Mucosa of stomach (tissue), 1 donor: ENCODE measurements at regions not wholly inside any gene's neighbourhood (a gene's known extent, or its start where the extent isn't known, plus 50 kb on each side); places are given as distances from the start of the nearest gene placed in this dataset.

ENCODE experiments used
- H3K27me3 ChIP-seq: one replicate; pipeline ENCODE4 v1.7.0; 2013; ENCODE audit warnings: mild to moderate bottlenecking, low read length; ENCODE audit not compliant: control insufficient read depth, insufficient read depth
- H3K36me3 ChIP-seq: one replicate; pipeline ENCODE4 v1.7.0; 2013; ENCODE audit warnings: low read length; ENCODE audit not compliant: control insufficient read depth, insufficient read depth
- H3K4me1 ChIP-seq: one replicate; pipeline ENCODE4 v1.7.0; 2013; ENCODE audit warnings: mild to moderate bottlenecking, low read length; ENCODE audit not compliant: control insufficient read depth, insufficient read depth
- H3K4me3 ChIP-seq: one replicate; pipeline ENCODE4 v1.7.0; 2013; ENCODE audit warnings: low read length
- H3K9ac ChIP-seq: one replicate; pipeline ENCODE4 v1.7.0; 2013; ENCODE audit warnings: mild to moderate bottlenecking, low read length, moderate library complexity
- H3K9me3 ChIP-seq: one replicate; pipeline ENCODE4 v1.7.0; 2013; ENCODE audit warnings: mild to moderate bottlenecking, low read length, moderate library complexity; ENCODE audit not compliant: control insufficient read depth
- donor health status: Pancreatic carcinoma.

- Histone ChIP-seq H3K9me3 (no peaks in the 10 kb centered on the region), H3K4me1 (no peaks in the 10 kb centered on the region), H3K36me3 (no peaks in the 10 kb centered on the region), H3K27me3 (peaks cover 10% of the 10 kb centered on the region), H3K4me3 (no peak overlapping the region), H3K9ac (no peak overlapping the region)
These were observed 77.6 kb downstream of the PCDH1 start for GRCh38 chr5:141800617-141801016.

DNA sequence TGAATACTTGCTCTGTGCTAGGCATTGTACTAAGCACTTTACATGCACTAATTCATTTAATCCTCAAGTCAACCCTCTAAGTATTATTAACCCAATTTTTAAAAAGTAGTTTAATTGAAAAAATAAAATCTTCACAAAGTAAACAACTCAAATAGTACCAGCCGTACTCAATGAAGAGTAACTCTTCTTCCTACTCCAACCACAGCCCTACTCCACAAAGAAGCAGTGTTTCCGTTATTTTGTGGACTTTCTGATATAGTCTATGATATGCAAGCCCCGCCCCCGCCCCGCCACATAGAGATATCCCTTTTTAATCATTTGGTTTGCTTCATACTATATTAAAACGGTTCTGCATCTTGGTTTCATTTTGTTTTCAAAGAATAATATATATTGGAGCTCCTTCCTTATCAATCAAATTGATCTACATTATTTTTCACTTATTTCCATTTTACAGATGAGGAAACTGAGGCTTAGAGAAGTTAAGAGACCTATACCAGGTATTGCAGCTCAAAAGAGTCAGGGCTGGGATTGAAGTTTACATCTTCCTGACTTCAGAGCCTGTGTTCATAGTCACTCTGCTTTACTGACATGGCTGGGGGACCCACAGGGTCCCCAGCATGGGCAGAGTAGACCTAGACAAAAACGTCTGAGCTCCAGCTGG is 78.6 kb downstream of the PCDH1 start:
- Histone ChIP-seq H3K9ac (no peak overlapping the region), H3K4me1 (no peaks in the 10 kb centered on the region), H3K36me3 (no peaks in the 10 kb centered on the region), H3K27me3 (peaks cover 4% of the 10 kb centered on the region), H3K9me3 (no peaks in the 10 kb centered on the region), H3K4me3 (no peak overlapping the region)

GRCh38 chr5:141797425-141797824 is 80.8 kb downstream of the PCDH1 start:
- Histone ChIP-seq H3K4me1 (no peaks in the 10 kb centered on the region), H3K36me3 (no peaks in the 10 kb centered on the region), H3K4me3 (no peak overlapping the region), H3K9me3 (no peaks in the 10 kb centered on the region), H3K27me3 (no peaks in the 10 kb centered on the region), H3K9ac (no peak overlapping the region)

DNA sequence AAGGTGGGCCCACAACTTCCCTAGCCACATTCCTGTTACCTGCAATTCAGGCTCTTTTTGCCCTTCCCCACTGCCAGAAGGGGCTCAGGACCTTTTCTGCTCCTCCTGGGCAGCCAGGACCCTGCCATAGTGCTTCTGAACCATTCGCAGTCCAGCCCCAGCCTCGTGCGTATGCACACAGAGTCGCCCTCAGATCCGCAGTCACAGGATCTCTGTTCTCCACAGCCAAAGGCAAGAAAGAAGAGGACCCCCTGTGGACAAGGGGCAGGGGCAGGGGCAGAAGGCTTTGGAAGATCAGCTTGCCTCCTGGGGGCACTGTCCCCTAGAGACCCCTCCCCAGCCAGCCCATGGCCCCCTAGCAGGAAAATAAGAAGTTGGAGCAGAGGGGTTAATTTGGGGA is 82.8 kb downstream of the PCDH1 start:
- H3K9ac ChIP-seq: no peak overlapping the region
- no peaks in the 10 kb centered on the region for H3K9me3 ChIP-seq
- no peaks in the 10 kb centered on the region for H3K27me3 ChIP-seq
- no peaks in the 10 kb centered on the region for H3K36me3 ChIP-seq
- no peak overlapping the region for H3K4me3 ChIP-seq
- H3K4me1 ChIP-seq: no peaks in the 10 kb centered on the region

GRCh38 chr5:141793881-141794280 is 84.3 kb downstream of the PCDH1 start:
- no peaks in the 10 kb centered on the region for H3K9me3 ChIP-seq
- H3K4me3 ChIP-seq: no peak overlapping the region
- no peaks in the 10 kb centered on the region for H3K36me3 ChIP-seq
- H3K4me1 ChIP-seq: no peaks in the 10 kb centered on the region
- H3K27me3 ChIP-seq: peaks cover 2% of the 10 kb centered on the region
- no peak overlapping the region for H3K9ac ChIP-seq

- no peak overlapping the region for H3K4me3 ChIP-seq
- no peaks in the 10 kb centered on the region for H3K36me3 ChIP-seq
- H3K4me1 ChIP-seq: no peaks in the 10 kb centered on the region
- H3K9ac ChIP-seq: no peak overlapping the region
- H3K27me3 ChIP-seq: peaks cover 5% of the 10 kb centered on the region
- H3K9me3 ChIP-seq: no peaks in the 10 kb centered on the region
These were observed 84.8 kb downstream of the PCDH1 start for GRCh38 chr5:141793403-141793802.

DNA sequence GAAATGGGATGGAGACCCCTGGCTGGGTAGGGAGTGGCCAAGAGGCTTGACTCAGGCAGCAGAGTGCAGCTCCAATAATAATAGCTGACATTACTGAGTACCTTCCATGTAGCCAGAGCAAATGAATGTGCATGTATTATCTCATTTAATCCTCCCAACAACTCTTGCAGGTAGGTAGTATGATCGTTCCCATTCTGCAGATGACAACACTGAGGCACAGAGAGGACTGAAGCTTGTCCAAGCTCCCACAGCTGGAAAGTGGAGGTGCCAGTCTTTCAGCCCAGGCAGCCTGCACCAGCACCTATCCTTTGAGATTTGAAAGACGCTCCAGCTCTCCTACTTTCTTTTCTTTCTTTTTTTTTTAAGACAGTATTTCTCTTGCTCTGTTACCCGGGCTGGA is 87.6 kb downstream of the PCDH1 start:
- H3K4me1 ChIP-seq: peaks cover 3% of the 10 kb centered on the region
- H3K9me3 ChIP-seq: no peaks in the 10 kb centered on the region
- no peak overlapping the region for H3K9ac ChIP-seq
- peaks cover 5% of the 10 kb centered on the region for H3K27me3 ChIP-seq
- H3K4me3 ChIP-seq: no peak overlapping the region
- no peaks in the 10 kb centered on the region for H3K36me3 ChIP-seq

- H3K4me1 ChIP-seq: peaks cover 14% of the 10 kb centered on the region
- H3K36me3 ChIP-seq: no peaks in the 10 kb centered on the region
- H3K27me3 ChIP-seq: peaks cover 5% of the 10 kb centered on the region
- H3K9ac ChIP-seq: no peak overlapping the region
- H3K4me3 ChIP-seq: no peak overlapping the region
- no peaks in the 10 kb centered on the region for H3K9me3 ChIP-seq
These were observed 88.9 kb downstream of the PCDH1 start for GRCh38 chr5:141789330-141789729.

GRCh38 chr5:141788296-141788970 is 89.8 kb downstream of the PCDH1 start:
- H3K4me3 ChIP-seq: no peak overlapping the region

DNA sequence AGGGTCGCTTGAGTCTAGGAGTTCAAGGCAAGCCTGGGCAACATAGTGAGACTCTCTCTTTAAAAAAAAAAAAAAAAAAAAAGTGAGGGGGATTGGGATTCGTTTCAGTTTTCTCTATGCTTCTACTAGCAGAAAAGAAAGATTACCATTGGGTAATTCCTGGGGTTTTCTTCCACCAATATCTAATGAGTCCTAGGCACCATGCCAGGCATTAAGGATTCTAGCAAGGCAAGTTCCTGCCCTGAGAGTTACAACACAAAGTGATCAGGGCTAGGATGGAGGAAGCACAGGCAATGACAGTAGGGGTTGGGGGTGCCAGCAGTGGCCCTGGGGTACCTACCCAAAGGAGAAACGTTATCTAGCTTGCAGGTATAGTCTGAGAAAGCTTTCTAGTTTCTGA is 90.8 kb downstream of the PCDH1 start:
- Histone ChIP-seq H3K9ac (no peak overlapping the region), H3K9me3 (no peaks in the 10 kb centered on the region), H3K4me1 (peaks cover 14% of the 10 kb centered on the region), H3K27me3 (peaks cover 5% of the 10 kb centered on the region), H3K4me3 (no peak overlapping the region), H3K36me3 (no peaks in the 10 kb centered on the region)

More at GRCh38 chr5:141788296-141788970, 89.8 kb downstream of the PCDH1 start:
- no peak overlapping the region for H3K9ac ChIP-seq
- peaks cover 14% of the 10 kb centered on the region for H3K4me1 ChIP-seq
- H3K9me3 ChIP-seq: no peaks in the 10 kb centered on the region
- H3K27me3 ChIP-seq: peaks cover 5% of the 10 kb centered on the region
- H3K36me3 ChIP-seq: no peaks in the 10 kb centered on the region

DNA sequence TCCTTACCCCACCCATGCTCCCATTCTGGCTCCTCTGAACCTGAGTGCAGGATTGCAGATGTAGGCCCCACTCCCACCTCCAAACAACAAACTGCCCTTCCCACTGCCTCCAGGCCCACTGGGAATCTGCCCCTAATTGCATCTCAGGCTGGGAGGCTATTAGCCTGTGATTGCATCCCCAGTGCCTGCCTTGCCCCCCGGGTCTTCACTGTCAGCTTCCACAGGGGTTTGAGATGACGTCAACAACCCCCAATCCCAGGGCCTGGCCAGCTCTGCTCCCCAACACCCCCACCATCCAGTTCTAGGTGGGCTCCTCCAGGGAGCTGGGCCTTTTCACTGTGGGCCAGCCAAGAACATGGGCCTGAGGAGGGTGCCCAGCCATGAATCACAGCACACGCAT is 91.5 kb downstream of the PCDH1 start:
- Histone ChIP-seq H3K36me3 (no peaks in the 10 kb centered on the region), H3K27me3 (peaks cover 5% of the 10 kb centered on the region), H3K9me3 (no peaks in the 10 kb centered on the region), H3K9ac (no peak overlapping the region), H3K4me1 (peaks cover 14% of the 10 kb centered on the region), H3K4me3 (no peak overlapping the region)

GRCh38 chr5:141785711-141786110 is 92.5 kb downstream of the PCDH1 start:
- Histone ChIP-seq H3K4me3 (no peak overlapping the region), H3K36me3 (no peaks in the 10 kb centered on the region), H3K9ac (no peak overlapping the region), H3K27me3 (peaks cover 5% of the 10 kb centered on the region), H3K9me3 (no peaks in the 10 kb centered on the region), H3K4me1 (peaks cover 14% of the 10 kb centered on the region)
